MM.1S (cell line): ENCODE measurements at regions not wholly inside any gene's neighbourhood (a gene's known extent, or its start where the extent isn't known, plus 50 kb on each side); places are given as distances from the start of the nearest gene placed in this dataset.
"Not testable (repeated sequence)": the region's sequence is repeated elsewhere in the genome, so short reads cannot be mapped to it uniquely, and the experiment has no call there.

Source experiments
- DNase-seq: peaks from one replicate; pipeline ENCODE4 v3.0.0-alpha.2; 2015
- H2AFZ ChIP-seq: fragments of 300-600 bp; sonication (generic); 2 replicates; pipeline ENCODE4 v1.6.0; 2016; ENCODE audit warnings: antibody characterized with exemption, low read length
- H3F3A ChIP-seq: fragments of 300-600 bp; sonication (generic); 2 replicates; pipeline ENCODE4 v1.6.1; 2016; ENCODE audit warnings: mild to moderate bottlenecking, antibody characterized with exemption, low read length, moderate library complexity, mixed read lengths; ENCODE audit not compliant: insufficient read depth
- H3K27ac ChIP-seq: fragments of 300-600 bp; sonication (generic); 2 replicates; pipeline ENCODE4 v1.5.1; 2016; ENCODE audit warnings: mild to moderate bottlenecking, low read length
- H3K27me3 ChIP-seq: fragments of 300-600 bp; sonication (generic); replicated peaks from 2 replicates; pipeline ENCODE4 v1.6.0; 2016; ENCODE audit warnings: low read length; ENCODE audit not compliant: insufficient read depth
- H3K36me3 ChIP-seq: fragments of 300-600 bp; sonication (generic); replicated peaks from 2 replicates; pipeline ENCODE4 v1.6.1; 2016; ENCODE audit warnings: mild to moderate bottlenecking, low read length, mixed read lengths; ENCODE audit not compliant: insufficient read depth
- H3K4me1 ChIP-seq: fragments of 300-600 bp; sonication (generic); 2 replicates; pipeline ENCODE4 v1.6.1; 2016; ENCODE audit warnings: low read length, mixed read lengths
- H3K4me2 ChIP-seq: fragments of 300-600 bp; sonication (generic); 2 replicates; pipeline ENCODE4 v1.6.0; 2016; ENCODE audit warnings: low read depth, low read length
- H3K4me3 ChIP-seq: fragments of 300-600 bp; sonication (generic); 2 replicates; pipeline ENCODE4 v1.5.1; 2016; ENCODE audit warnings: low read length, mixed read lengths
- H3K79me2 ChIP-seq: fragments of 300-600 bp; sonication (generic); 2 replicates; pipeline ENCODE4 v1.6.1; 2016; ENCODE audit warnings: mixed run types, low read length, mixed read lengths
- H3K9ac ChIP-seq: fragments of 300-600 bp; sonication (generic); 2 replicates; pipeline ENCODE4 v1.6.1; 2016; ENCODE audit warnings: low read length, mixed read lengths
- H3K9me2 ChIP-seq: fragments of 300-600 bp; sonication (generic); replicated peaks from 2 replicates; pipeline ENCODE4 v1.6.1; 2016; ENCODE audit warnings: mild to moderate bottlenecking, low read length, mixed read lengths; ENCODE audit not compliant: insufficient read depth
- H3K9me3 ChIP-seq: fragments of 300-600 bp; sonication (generic); replicated peaks from 2 replicates; pipeline ENCODE4 v1.6.1; 2016; ENCODE audit warnings: mild to moderate bottlenecking, low read length, mixed read lengths; ENCODE audit not compliant: insufficient read depth
- H4K20me1 ChIP-seq: fragments of 300-600 bp; sonication (generic); 2 replicates; pipeline ENCODE4 v1.6.1; 2016; ENCODE audit warnings: mild to moderate bottlenecking, low read length, moderate library complexity, mixed read lengths; ENCODE audit not compliant: insufficient read depth
- EZH2 ChIP-seq: fragments of 300-600 bp; sonication (generic); optimal IDR thresholded peaks from 2 replicates; pipeline ENCODE3; 2017; ENCODE audit warnings: low read depth, mild to moderate bottlenecking, antibody characterized with exemption, low read length, mixed read lengths
- EZH2phosphoT487 ChIP-seq: fragments of 300-600 bp; sonication (generic); IDR thresholded peaks from 2 replicates; pipeline ENCODE4 v1.6.1; 2018; ENCODE audit warnings: antibody characterized with exemption, low read length
- TF ChIP-seq, protein P1 (sequence below): fragments of 300-600 bp; sonication (generic); IDR thresholded peaks from 2 replicates; pipeline ENCODE4 v1.5.1; 2016; ENCODE audit warnings: antibody characterized with exemption, low read length, mixed read lengths

- TF ChIP-seq, protein P1, sequence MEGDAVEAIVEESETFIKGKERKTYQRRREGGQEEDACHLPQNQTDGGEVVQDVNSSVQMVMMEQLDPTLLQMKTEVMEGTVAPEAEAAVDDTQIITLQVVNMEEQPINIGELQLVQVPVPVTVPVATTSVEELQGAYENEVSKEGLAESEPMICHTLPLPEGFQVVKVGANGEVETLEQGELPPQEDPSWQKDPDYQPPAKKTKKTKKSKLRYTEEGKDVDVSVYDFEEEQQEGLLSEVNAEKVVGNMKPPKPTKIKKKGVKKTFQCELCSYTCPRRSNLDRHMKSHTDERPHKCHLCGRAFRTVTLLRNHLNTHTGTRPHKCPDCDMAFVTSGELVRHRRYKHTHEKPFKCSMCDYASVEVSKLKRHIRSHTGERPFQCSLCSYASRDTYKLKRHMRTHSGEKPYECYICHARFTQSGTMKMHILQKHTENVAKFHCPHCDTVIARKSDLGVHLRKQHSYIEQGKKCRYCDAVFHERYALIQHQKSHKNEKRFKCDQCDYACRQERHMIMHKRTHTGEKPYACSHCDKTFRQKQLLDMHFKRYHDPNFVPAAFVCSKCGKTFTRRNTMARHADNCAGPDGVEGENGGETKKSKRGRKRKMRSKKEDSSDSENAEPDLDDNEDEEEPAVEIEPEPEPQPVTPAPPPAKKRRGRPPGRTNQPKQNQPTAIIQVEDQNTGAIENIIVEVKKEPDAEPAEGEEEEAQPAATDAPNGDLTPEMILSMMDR: no peak
- TF ChIP-seq EZH2 (no peak), EZH2phosphoT487 (no peak)
Measured at GRCh38 chr4:132344924-132345828, 803.9 kb upstream of the PCDH10 start.

DNA sequence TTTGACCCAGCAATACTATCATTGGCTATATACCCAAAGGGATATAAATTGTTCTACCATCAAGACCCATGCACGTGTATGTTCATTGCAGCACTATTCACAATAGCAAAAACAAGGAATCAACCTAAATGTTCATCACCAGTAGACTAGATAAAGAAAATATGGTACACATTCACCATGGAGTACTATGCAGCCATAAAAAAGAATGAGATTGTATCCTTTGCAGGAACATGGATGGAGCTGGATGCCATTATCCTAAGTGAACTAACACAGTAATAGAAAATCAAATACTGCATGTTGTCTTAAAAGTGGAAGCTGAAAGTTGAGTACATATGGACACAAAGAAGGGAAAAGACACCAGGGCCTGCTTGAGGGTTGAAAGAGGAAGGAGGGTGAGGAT, 803.1 kb upstream of the PCDH10 start:
- no peaks in the 10 kb centered on the region for H4K20me1 ChIP-seq
- no peak overlapping the region for H3K4me2 ChIP-seq
- no peaks in the 10 kb centered on the region; the same call in 1 of the 2 replicates for H3K4me1 ChIP-seq
- H3K9ac ChIP-seq: no peak overlapping the region
- H3K27ac ChIP-seq: no peak overlapping the region
- DNase-seq: no peak
- H3K36me3 ChIP-seq: no peaks in the 10 kb centered on the region
- H3K27me3 ChIP-seq: no peaks in the 10 kb centered on the region
- TF ChIP-seq EZH2 (no peak), EZH2phosphoT487 (no peak)
- TF ChIP-seq, protein P1: no peak
- H3F3A ChIP-seq: no peaks in the 10 kb centered on the region
- no peaks in the 10 kb centered on the region for H3K9me3 ChIP-seq
- H2AFZ ChIP-seq: no peak overlapping the region
- no peaks in the 10 kb centered on the region for H3K79me2 ChIP-seq
- H3K9me2 ChIP-seq: no peaks in the 10 kb centered on the region
- H3K4me3 ChIP-seq: no peak overlapping the region

More at GRCh38 chr4:132344924-132345828, 803.9 kb upstream of the PCDH10 start:
- no peak overlapping the region for H3K4me2 ChIP-seq
- no peak overlapping the region for H3K4me3 ChIP-seq
- no peak overlapping the region for H2AFZ ChIP-seq
- H3K9me2 ChIP-seq: no peaks in the 10 kb centered on the region
- no peaks in the 10 kb centered on the region; the same call in 1 of the 2 replicates for H3K4me1 ChIP-seq
- H3K9me3 ChIP-seq: no peaks in the 10 kb centered on the region
- no peak overlapping the region for H3K9ac ChIP-seq
- no peaks in the 10 kb centered on the region for H4K20me1 ChIP-seq
- no peak for DNase-seq
- no peaks in the 10 kb centered on the region for H3F3A ChIP-seq
- H3K79me2 ChIP-seq: no peaks in the 10 kb centered on the region
- no peaks in the 10 kb centered on the region for H3K36me3 ChIP-seq
- H3K27me3 ChIP-seq: no peaks in the 10 kb centered on the region
- no peak overlapping the region for H3K27ac ChIP-seq

GRCh38 chr4:132351606-132352005, 797.5 kb upstream of the PCDH10 start:
- not testable (repeated sequence) for H4K20me1 ChIP-seq

GRCh38 chr4:132382243-132382642, 766.9 kb upstream of the PCDH10 start:
- no peaks in the 10 kb centered on the region for H3F3A ChIP-seq
- H2AFZ ChIP-seq: no peak overlapping the region
- H3K9ac ChIP-seq: no peak overlapping the region
- TF ChIP-seq, protein P1: no peak
- no peak for TF ChIP-seq EZH2phosphoT487
- no peak for TF ChIP-seq EZH2
- H3K27me3 ChIP-seq: no peaks in the 10 kb centered on the region
- H3K79me2 ChIP-seq: no peaks in the 10 kb centered on the region
- H3K27ac ChIP-seq: no peak overlapping the region
- no peak for DNase-seq
- H3K9me2 ChIP-seq: no peaks in the 10 kb centered on the region
- no peaks in the 10 kb centered on the region for H3K9me3 ChIP-seq
- H4K20me1 ChIP-seq: no peaks in the 10 kb centered on the region
- H3K36me3 ChIP-seq: no peaks in the 10 kb centered on the region
- H3K4me3 ChIP-seq: no peak overlapping the region
- H3K4me2 ChIP-seq: no peak overlapping the region
- no peaks in the 10 kb centered on the region for H3K4me1 ChIP-seq

More at GRCh38 chr4:132351606-132352005, 797.5 kb upstream of the PCDH10 start:
- H3K9ac ChIP-seq, H3K9me2 ChIP-seq, H3K27ac ChIP-seq, H3K4me2 ChIP-seq, H3K4me1 ChIP-seq, H3K4me3 ChIP-seq, H3K9me3 ChIP-seq, H2AFZ ChIP-seq, DNase-seq, H3K79me2 ChIP-seq, H3K36me3 ChIP-seq, H3K27me3 ChIP-seq, H3F3A ChIP-seq: not testable (repeated sequence)
